Left ventricle myocardium superior (tissue), 1 donor: ENCODE measurements at regions not wholly inside any gene's neighbourhood (a gene's known extent, or its start where the extent isn't known, plus 50 kb on each side); places are given as distances from the start of the nearest gene placed in this dataset.
"Not testable (repeated sequence)": the region's sequence is repeated elsewhere in the genome, so short reads cannot be mapped to it uniquely, and the experiment has no call there.

Source experiments
- ATAC-seq: fragments of 200-7000 bp; cut with Tn5 transposase; one replicate; pipeline ENCODE4 v1.9.1; 2020; ENCODE audit warnings: mild to moderate bottlenecking, moderate library complexity
- DNase-seq: peaks from one replicate; pipeline ENCODE4 v3.0.0-alpha.2; 2020
- intact Hi-C: fragments of 100-400 bp; cut with micrococcal nuclease; formaldehyde crosslinking; loops from one replicate; pipeline ENCODE4 v1.11.0; 2022
- donor health status: DM: no; HTN: yes; CAD: no; lungs with severe emphysema.

- no peak for ATAC-seq
- intact Hi-C loops = no loop called here
- DNase-seq = no peak
Observed at GRCh38 chr14:42992930-42993329, 1386.3 kb downstream of the LRFN5 start.

- ATAC-seq = no peak
- intact Hi-C loops = no loop called here
- DNase-seq = no peak
Observed at GRCh38 chr14:42980419-42980818, 1373.7 kb downstream of the LRFN5 start.

GRCh38 chr14:42973171-42973570 lies 1366.5 kb downstream of the LRFN5 start:
- intact Hi-C loops, DNase-seq, ATAC-seq: not testable (repeated sequence)

GRCh38 chr14:42965512-42965911 lies 1358.8 kb downstream of the LRFN5 start:
- DNase-seq (no peak), ATAC-seq (no peak)
- intact Hi-C loops = no loop called here

- ATAC-seq (no peak), DNase-seq (no peak)
- intact Hi-C loops = no loop called here
Observed at GRCh38 chr14:42961509-42961908, 1354.8 kb downstream of the LRFN5 start.

- intact Hi-C loops = no loop called here
- no peak for ATAC-seq
- DNase-seq = no peak
Observed at GRCh38 chr14:42950363-42950762, 1343.7 kb downstream of the LRFN5 start.

GRCh38 chr14:42947991-42948390 lies 1341.3 kb downstream of the LRFN5 start:
- intact Hi-C loops = no loop called here
- DNase-seq (no peak), ATAC-seq (no peak)

- DNase-seq (no peak), ATAC-seq (no peak)
- intact Hi-C loops = no loop called here
Observed at GRCh38 chr14:42944284-42944683, 1337.6 kb downstream of the LRFN5 start.

GRCh38 chr14:42931308-42931707 lies 1324.6 kb downstream of the LRFN5 start:
- ATAC-seq (no peak), DNase-seq (no peak)
- intact Hi-C loops = no loop called here

GRCh38 chr14:42929806-42930480 lies 1323.3 kb downstream of the LRFN5 start:
- ATAC-seq (peak; percentile 45), DNase-seq (peak; percentile 34)

GRCh38 chr14:42927313-42927712 lies 1320.6 kb downstream of the LRFN5 start:
- ATAC-seq = no peak
- DNase-seq = no peak
- intact Hi-C loops = no loop called here

More at GRCh38 chr14:42929806-42930480, 1323.3 kb downstream of the LRFN5 start:
- intact Hi-C loops = no loop called here

- intact Hi-C loops = no loop called here
- no peak for ATAC-seq
- DNase-seq = no peak
Observed at GRCh38 chr14:42921901-42922300, 1315.2 kb downstream of the LRFN5 start.

- DNase-seq = no peak
- intact Hi-C loops = no loop called here
- ATAC-seq = no peak
Observed at GRCh38 chr14:42918615-42919014, 1311.9 kb downstream of the LRFN5 start.

GRCh38 chr14:42911642-42912041 lies 1305.0 kb downstream of the LRFN5 start:
- no peak for DNase-seq

GRCh38 chr14:42909659-42910058 lies 1303.0 kb downstream of the LRFN5 start:
- intact Hi-C loops = no loop called here
- ATAC-seq = no peak

More at GRCh38 chr14:42911642-42912041, 1305.0 kb downstream of the LRFN5 start:
- ATAC-seq = no peak
- intact Hi-C loops = no loop called here

GRCh38 chr14:42893183-42893582 lies 1286.5 kb downstream of the LRFN5 start:
- no peak for ATAC-seq
- DNase-seq = no peak
- intact Hi-C loops = no loop called here

More at GRCh38 chr14:42909659-42910058, 1303.0 kb downstream of the LRFN5 start:
- DNase-seq = no peak

GRCh38 chr14:42884100-42884499 lies 1277.4 kb downstream of the LRFN5 start:
- ATAC-seq (no peak), DNase-seq (no peak)
- intact Hi-C loops = no loop called here

- DNase-seq (no peak), ATAC-seq (no peak)
Observed at GRCh38 chr14:42877716-42878115, 1271.0 kb downstream of the LRFN5 start.

GRCh38 chr14:42872786-42873185 lies 1266.1 kb downstream of the LRFN5 start:
- DNase-seq (no peak), ATAC-seq (no peak)
- intact Hi-C loops = no loop called here

More at GRCh38 chr14:42877716-42878115, 1271.0 kb downstream of the LRFN5 start:
- intact Hi-C loops = no loop called here

- DNase-seq (no peak), ATAC-seq (no peak)
Observed at GRCh38 chr14:42869681-42870080, 1263.0 kb downstream of the LRFN5 start.

GRCh38 chr14:42862114-42862513 lies 1255.4 kb downstream of the LRFN5 start:
- DNase-seq (no peak), ATAC-seq (no peak)
- intact Hi-C loops = no loop called here

More at GRCh38 chr14:42869681-42870080, 1263.0 kb downstream of the LRFN5 start:
- intact Hi-C loops = no loop called here
